H9 (cell line): ENCODE measurements at regions not wholly inside any gene's neighbourhood (a gene's known extent, or its start where the extent isn't known, plus 50 kb on each side); places are given as distances from the start of the nearest gene placed in this dataset.

Source experiments
- DNase-seq: peaks from one replicate; pipeline ENCODE4 v3.0.0-alpha.2; 2017
- H2AFZ ChIP-seq: one replicate; pipeline ENCODE4 v1.6.1; 2013; ENCODE audit warnings: mild to moderate bottlenecking, low read length, control low read depth, moderate library complexity
- H2AK5ac ChIP-seq: 2 replicates; pipeline ENCODE4 v1.6.1; 2013; ENCODE audit warnings: low read length, control low read depth, mixed read lengths; ENCODE audit not compliant: insufficient read length
- H2BK120ac ChIP-seq: one replicate; pipeline ENCODE4 v1.6.1; 2013; ENCODE audit warnings: low read depth, mild to moderate bottlenecking, low read length, control low read depth, inconsistent platforms; ENCODE audit not compliant: poor library complexity, severe bottlenecking
- H2BK12ac ChIP-seq: 2 replicates; pipeline ENCODE4 v1.6.1; 2013; ENCODE audit warnings: low read length, control low read depth, mixed read lengths, low read depth; ENCODE audit not compliant: insufficient read length
- H2BK15ac ChIP-seq: 2 replicates; pipeline ENCODE4 v1.6.1; 2013; ENCODE audit warnings: low read depth, low read length, control low read depth
- H2BK20ac ChIP-seq: one replicate; pipeline ENCODE4 v1.6.1; 2013; ENCODE audit warnings: low read depth, mild to moderate bottlenecking, low read length, control low read depth, inconsistent platforms; ENCODE audit not compliant: poor library complexity, severe bottlenecking
- H2BK5ac ChIP-seq: 2 replicates; pipeline ENCODE4 v1.6.1; 2013; ENCODE audit warnings: low read length, control low read depth, mixed read lengths; ENCODE audit not compliant: insufficient read length
- H3K14ac ChIP-seq: 2 replicates; pipeline ENCODE4 v1.6.1; 2013; ENCODE audit warnings: low read length, control low read depth; ENCODE audit not compliant: insufficient read depth
- H3K18ac ChIP-seq: 2 replicates; pipeline ENCODE4 v1.6.1; 2013; ENCODE audit warnings: low read depth, mild to moderate bottlenecking, mixed read lengths, low read length, control low read depth; ENCODE audit not compliant: insufficient read length
- H3K23ac ChIP-seq: 2 replicates; pipeline ENCODE4 v1.6.1; 2013; ENCODE audit warnings: low read length, control low read depth, mixed read lengths, low read depth; ENCODE audit not compliant: insufficient read length
- H3K23me2 ChIP-seq: 2 replicates; pipeline ENCODE4 v1.6.1; 2013; ENCODE audit warnings: low read depth, mild to moderate bottlenecking, mixed read lengths, low read length, control low read depth; ENCODE audit not compliant: insufficient read length, poor library complexity, severe bottlenecking
- H3K27ac ChIP-seq: 2 replicates; pipeline ENCODE4 v1.5.1; 2013; ENCODE audit warnings: low read length, control low read depth, mixed read lengths, low read depth; ENCODE audit not compliant: insufficient read length
- H3K27me3 ChIP-seq: 2 replicates; pipeline ENCODE4 v1.6.1; 2013; ENCODE audit warnings: low read length, control low read depth, inconsistent platforms; ENCODE audit not compliant: insufficient read depth
- H3K4ac ChIP-seq: 2 replicates; pipeline ENCODE4 v1.6.1; 2013; ENCODE audit warnings: low read depth, mild to moderate bottlenecking, control low read depth, inconsistent platforms, low read length, moderate library complexity
- H3K4me1 ChIP-seq: 2 replicates; pipeline ENCODE4 v1.6.1; 2013; ENCODE audit warnings: low read length, control low read depth, inconsistent platforms; ENCODE audit not compliant: insufficient read depth
- H3K4me2 ChIP-seq: 2 replicates; pipeline ENCODE4 v1.6.1; 2013; ENCODE audit warnings: low read length, control low read depth, mixed read lengths; ENCODE audit not compliant: insufficient read length, insufficient read depth
- H3K56ac ChIP-seq: 2 replicates; pipeline ENCODE4 v1.6.1; 2013; ENCODE audit warnings: low read depth, mild to moderate bottlenecking, mixed read lengths, low read length, control low read depth; ENCODE audit not compliant: insufficient read length
- H3K79me1 ChIP-seq: 2 replicates; pipeline ENCODE4 v1.6.1; 2013; ENCODE audit warnings: low read depth, mild to moderate bottlenecking, moderate library complexity, low read length, control low read depth, inconsistent platforms; ENCODE audit not compliant: insufficient read depth, poor library complexity, severe bottlenecking
- H3K79me2 ChIP-seq: 2 replicates; pipeline ENCODE4 v1.6.1; 2013; ENCODE audit warnings: low read length, control low read depth, inconsistent platforms; ENCODE audit not compliant: insufficient read depth
- H3K9ac ChIP-seq: 2 replicates; pipeline ENCODE4 v1.6.1; 2013; ENCODE audit warnings: low read length, control low read depth, mixed read lengths; ENCODE audit not compliant: insufficient read length; ENCODE audit errors: extremely low read depth
- H3K9me3 ChIP-seq: one replicate; pipeline ENCODE4 v1.6.1; 2013; ENCODE audit warnings: low read depth, low read length, inconsistent platforms; ENCODE audit not compliant: control insufficient read depth
- H3T11ph ChIP-seq: one replicate; pipeline ENCODE4 v1.6.1; 2013; ENCODE audit warnings: mild to moderate bottlenecking, low read length, control low read depth, inconsistent platforms
- H4K20me1 ChIP-seq: one replicate; pipeline ENCODE4 v1.6.1; 2013; ENCODE audit not compliant: control insufficient read depth, insufficient read length, insufficient read depth
- H4K5ac ChIP-seq: 2 replicates; pipeline ENCODE4 v1.6.1; 2013; ENCODE audit warnings: low read depth, mild to moderate bottlenecking, mixed read lengths, low read length, control low read depth; ENCODE audit not compliant: insufficient read length
- H4K8ac ChIP-seq: replicated peaks from 2 replicates; pipeline ENCODE4 v1.6.1; 2013; ENCODE audit warnings: low read length, control low read depth, mixed read lengths, low read depth; ENCODE audit not compliant: insufficient read length
- H4K91ac ChIP-seq: 2 replicates; pipeline ENCODE4 v1.6.1; 2013; ENCODE audit warnings: low read depth, mild to moderate bottlenecking, moderate library complexity, mixed read lengths, low read length, control low read depth; ENCODE audit not compliant: insufficient read length
- H3K27ac Mint-ChIP-seq, 3 experiments: 2 replicates in 2 of 3; 3 replicates in 1 of 3; pipeline ENCODE4 v1.8.0; 2020 to 2021; ENCODE audit warnings: mixed read lengths in 3 of 3, mild to moderate bottlenecking in 1 of 3, moderate library complexity in 1 of 3
- H3K27me3 Mint-ChIP-seq: 2 replicates; pipeline ENCODE4 v1.8.0; 2021; ENCODE audit warnings: low read depth, mild to moderate bottlenecking, moderate library complexity, mixed read lengths
- H3K36me3 Mint-ChIP-seq, 3 experiments: 2 replicates in 2 of 3; 3 replicates in 1 of 3; pipeline ENCODE4 v1.8.0; 2020 to 2021; ENCODE audit warnings: low read depth in 3 of 3, mixed read lengths in 3 of 3; ENCODE audit not compliant: insufficient read depth in 1 of 3
- H3K4me1 Mint-ChIP-seq, 2 experiments: 2 replicates each; pipeline ENCODE4 v1.8.0; 2020; ENCODE audit warnings: mixed read lengths in 2 of 2
- H3K4me3 Mint-ChIP-seq, 2 experiments: 2 replicates in 1 of 2; 3 replicates in 1 of 2; pipeline ENCODE4 v1.8.0; 2020 to 2021; ENCODE audit warnings: mild to moderate bottlenecking in 2 of 2, mixed read lengths in 2 of 2, moderate library complexity in 1 of 2
- H3K9me3 Mint-ChIP-seq, 2 experiments: 2 replicates in 1 of 2; 3 replicates in 1 of 2; pipeline ENCODE4 v1.8.0; 2020; ENCODE audit warnings: mild to moderate bottlenecking in 2 of 2, mixed read lengths in 2 of 2, moderate library complexity in 1 of 2
- CTCF ChIP-seq: fragments of 200-600 bp; sonication (generic); conservative IDR thresholded peaks from 3 replicates; pipeline ENCODE4 v1.8.0; 2021; ENCODE audit warnings: antibody characterized with exemption, mild to moderate bottlenecking
- WGBS: extraction: QIAGEN DNeasy Blood & Tissue Kit; methylation state at CpG from one replicate; pipeline ENCODE4 v1.1.7; 2013; ENCODE audit warnings: missing lambda C conversion rate, low lambda C conversion rate, mixed read lengths; ENCODE audit not compliant: insufficient read length; ENCODE audit errors: extremely low coverage; 5-methylcytosine and 5-hydroxymethylcytosine counted together

GRCh38 chr1:173353350-173353749, 123.8 kb upstream of the PRDX6 start:
- Histone ChIP-seq H3K4ac (no peak overlapping the region), H4K91ac (no peak overlapping the region), H3K9ac (no peak overlapping the region), H3K23me2 (no peaks in the 10 kb centered on the region), H2BK15ac (no peak overlapping the region), H3K56ac (no peak overlapping the region), H2AFZ (no peak overlapping the region), H2BK12ac (no peak overlapping the region), H3K79me1 (no peaks in the 10 kb centered on the region), H3K27ac (no peak overlapping the region), H2BK5ac (no peak overlapping the region), H4K8ac (no peak overlapping the region), H2AK5ac (no peak overlapping the region), H4K20me1 (no peaks in the 10 kb centered on the region), H2BK120ac (no peak overlapping the region), H2BK20ac (no peak overlapping the region), H3K79me2 (no peaks in the 10 kb centered on the region), H3K23ac (no peak overlapping the region), H3K4me2 (no peak overlapping the region), H3K18ac (no peak overlapping the region), H4K5ac (no peak overlapping the region), H3K9me3 (peaks cover 14% of the 10 kb centered on the region), H3T11ph (no peak overlapping the region), H3K4me1 (no peaks in the 10 kb centered on the region), H3K27me3 (no peaks in the 10 kb centered on the region), H3K14ac (no peak overlapping the region)
- DNase-seq, result no peak
- Mint-ChIP-seq H3K4me1 (peaks cover under 1 to 3% of the 10 kb centered on the region in 2 experiments), H3K36me3 (peaks cover 20 to 33% (median 24%) of the 10 kb centered on the region in 3 experiments), H3K27me3 (peaks cover 2% of the 10 kb centered on the region; the same call in 1 of the 2 replicates), H3K4me3 (no peak overlapping the region), H3K9me3 (peaks cover 27 to 42% of the 10 kb centered on the region in 2 experiments), H3K27ac (peak overlapping the region in 1 of 3 experiments; percentile 38; a peak in 1 of 7 replicates)
- WGBS, result no CpG with 5 or more reads among the region's 4 CpGs
- no peak for TF ChIP-seq CTCF
